ENCODE measurements at regions not wholly inside any gene's neighbourhood (a gene's known extent, or its start where the extent isn't known, plus 50 kb on each side); places are given as distances from the start of the nearest gene placed in this dataset.
"Not testable (repeated sequence)": the region's sequence is repeated elsewhere in the genome, so short reads cannot be mapped to it uniquely, and the experiment has no call there.

- Mint-ChIP-seq H3K4me3 (no peak overlapping the region), H3K4me1 (ENCODE audit: low read depth) (no peaks in the 10 kb centered on the region), H3K36me3 (ENCODE audit: low read depth) (no peaks in the 10 kb centered on the region), H3K9me3 (no peaks in the 10 kb centered on the region), H3K27me3 (no peaks in the 10 kb centered on the region), H3K27ac (no peak overlapping the region)
Measured at GRCh38 chr16:80116711-80117110, 424.1 kb upstream of the DYNLRB2 start.

- Mint-ChIP-seq H3K27ac (no peak overlapping the region), H3K4me3 (no peak overlapping the region), H3K27me3 (no peaks in the 10 kb centered on the region), H3K36me3 (ENCODE audit: low read depth) (no peaks in the 10 kb centered on the region), H3K9me3 (no peaks in the 10 kb centered on the region), H3K4me1 (ENCODE audit: low read depth) (no peaks in the 10 kb centered on the region)
Measured at GRCh38 chr16:80114699-80115098, 426.1 kb upstream of the DYNLRB2 start.

GRCh38 chr16:80113873-80114574 lies 426.8 kb upstream of the DYNLRB2 start:
- Mint-ChIP-seq H3K4me1 (ENCODE audit: low read depth) (no peaks in the 10 kb centered on the region), H3K27me3 (no peaks in the 10 kb centered on the region), H3K36me3 (ENCODE audit: low read depth) (no peaks in the 10 kb centered on the region), H3K4me3 (no peak overlapping the region), H3K9me3 (no peaks in the 10 kb centered on the region), H3K27ac (no peak overlapping the region)

- Mint-ChIP-seq H3K4me1 (ENCODE audit: low read depth) (no peaks in the 10 kb centered on the region), H3K27me3 (peaks cover 8% of the 10 kb centered on the region), H3K9me3 (no peaks in the 10 kb centered on the region), H3K36me3 (ENCODE audit: low read depth) (no peaks in the 10 kb centered on the region), H3K4me3 (no peak overlapping the region), H3K27ac (no peak overlapping the region)
Measured at GRCh38 chr16:80109581-80109980, 431.2 kb upstream of the DYNLRB2 start.

GRCh38 chr16:80107900-80108299 lies 432.9 kb upstream of the DYNLRB2 start:
- no peaks in the 10 kb centered on the region for H3K4me1 Mint-ChIP-seq (ENCODE audit: low read depth)

GRCh38 chr16:80105751-80106150 lies 435.0 kb upstream of the DYNLRB2 start:
- peaks cover 12% of the 10 kb centered on the region for H3K27me3 Mint-ChIP-seq

More at GRCh38 chr16:80107900-80108299, 432.9 kb upstream of the DYNLRB2 start:
- Mint-ChIP-seq H3K27me3 (peaks cover 8% of the 10 kb centered on the region), H3K4me3 (no peak overlapping the region), H3K27ac (no peak overlapping the region), H3K9me3 (no peaks in the 10 kb centered on the region), H3K36me3 (ENCODE audit: low read depth) (no peaks in the 10 kb centered on the region)

GRCh38 chr16:80105160-80105559 lies 435.6 kb upstream of the DYNLRB2 start:
- H3K4me1 Mint-ChIP-seq (ENCODE audit: low read depth), result no peaks in the 10 kb centered on the region
- H3K27me3 Mint-ChIP-seq, result peaks cover 12% of the 10 kb centered on the region
- H3K9me3 Mint-ChIP-seq, result peaks cover 5% of the 10 kb centered on the region
- no peak overlapping the region for H3K27ac Mint-ChIP-seq
- no peak overlapping the region for H3K4me3 Mint-ChIP-seq
- no peaks in the 10 kb centered on the region for H3K36me3 Mint-ChIP-seq (ENCODE audit: low read depth)

More at GRCh38 chr16:80105751-80106150, 435.0 kb upstream of the DYNLRB2 start:
- no peaks in the 10 kb centered on the region for H3K36me3 Mint-ChIP-seq (ENCODE audit: low read depth)
- H3K4me1 Mint-ChIP-seq (ENCODE audit: low read depth), result no peaks in the 10 kb centered on the region
- H3K4me3 Mint-ChIP-seq, result no peak overlapping the region
- peaks cover 5% of the 10 kb centered on the region for H3K9me3 Mint-ChIP-seq
- H3K27ac Mint-ChIP-seq, result no peak overlapping the region

- Mint-ChIP-seq H3K27ac (no peak overlapping the region), H3K36me3 (ENCODE audit: low read depth) (no peaks in the 10 kb centered on the region), H3K27me3 (peaks cover 12% of the 10 kb centered on the region), H3K4me3 (no peak overlapping the region), H3K4me1 (ENCODE audit: low read depth) (no peaks in the 10 kb centered on the region), H3K9me3 (peaks cover 5% of the 10 kb centered on the region)
Measured at GRCh38 chr16:80104401-80104800, 436.4 kb upstream of the DYNLRB2 start.

GRCh38 chr16:80103463-80103862 lies 437.3 kb upstream of the DYNLRB2 start:
- Mint-ChIP-seq H3K4me3 (no peak overlapping the region), H3K36me3 (ENCODE audit: low read depth) (no peaks in the 10 kb centered on the region), H3K4me1 (ENCODE audit: low read depth) (no peaks in the 10 kb centered on the region)

GRCh38 chr16:80100846-80101451 lies 439.8 kb upstream of the DYNLRB2 start:
- H3K27me3 Mint-ChIP-seq, result peaks cover 12% of the 10 kb centered on the region
- H3K27ac Mint-ChIP-seq, result no peak overlapping the region
- no peaks in the 10 kb centered on the region for H3K36me3 Mint-ChIP-seq (ENCODE audit: low read depth)
- H3K4me3 Mint-ChIP-seq, result no peak overlapping the region
- H3K9me3 Mint-ChIP-seq, result peaks cover 18% of the 10 kb centered on the region
- no peaks in the 10 kb centered on the region for H3K4me1 Mint-ChIP-seq (ENCODE audit: low read depth)

More at GRCh38 chr16:80103463-80103862, 437.3 kb upstream of the DYNLRB2 start:
- Mint-ChIP-seq H3K9me3 (peaks cover 10% of the 10 kb centered on the region), H3K27me3 (peaks cover 12% of the 10 kb centered on the region), H3K27ac (no peak overlapping the region)

GRCh38 chr16:80100186-80100585 lies 440.6 kb upstream of the DYNLRB2 start:
- no peak overlapping the region for H3K4me3 Mint-ChIP-seq
- no peak overlapping the region for H3K27ac Mint-ChIP-seq

GRCh38 chr16:80097098-80097497 lies 443.7 kb upstream of the DYNLRB2 start:
- Mint-ChIP-seq H3K27me3 (peaks cover 12% of the 10 kb centered on the region), H3K4me3 (no peak overlapping the region), H3K36me3 (ENCODE audit: low read depth) (no peaks in the 10 kb centered on the region), H3K27ac (no peak overlapping the region), H3K9me3 (peaks cover 17% of the 10 kb centered on the region), H3K4me1 (ENCODE audit: low read depth) (no peaks in the 10 kb centered on the region)

More at GRCh38 chr16:80100186-80100585, 440.6 kb upstream of the DYNLRB2 start:
- Mint-ChIP-seq H3K27me3 (peaks cover 12% of the 10 kb centered on the region), H3K9me3 (peaks cover 18% of the 10 kb centered on the region), H3K36me3 (ENCODE audit: low read depth) (no peaks in the 10 kb centered on the region), H3K4me1 (ENCODE audit: low read depth) (no peaks in the 10 kb centered on the region)

- Mint-ChIP-seq H3K27me3 (peaks cover 7% of the 10 kb centered on the region), H3K4me3 (no peak overlapping the region), H3K9me3 (peaks cover 7% of the 10 kb centered on the region), H3K4me1 (ENCODE audit: low read depth) (no peaks in the 10 kb centered on the region), H3K27ac (no peak overlapping the region), H3K36me3 (ENCODE audit: low read depth) (no peaks in the 10 kb centered on the region)
Measured at GRCh38 chr16:80092681-80093080, 448.1 kb upstream of the DYNLRB2 start.

- not testable (repeated sequence) for H3K4me3 Mint-ChIP-seq; H3K27me3 Mint-ChIP-seq; H3K27ac Mint-ChIP-seq; H3K9me3 Mint-ChIP-seq; H3K36me3 Mint-ChIP-seq (ENCODE audit: low read depth); H3K4me1 Mint-ChIP-seq (ENCODE audit: low read depth)
Measured at GRCh38 chr16:80091453-80091852, 449.3 kb upstream of the DYNLRB2 start.

- no peaks in the 10 kb centered on the region for H3K27me3 Mint-ChIP-seq
- no peaks in the 10 kb centered on the region for H3K4me1 Mint-ChIP-seq (ENCODE audit: low read depth)
- no peak overlapping the region for H3K27ac Mint-ChIP-seq
- no peak overlapping the region for H3K4me3 Mint-ChIP-seq
- no peaks in the 10 kb centered on the region for H3K36me3 Mint-ChIP-seq (ENCODE audit: low read depth)
- no peaks in the 10 kb centered on the region for H3K9me3 Mint-ChIP-seq
Measured at GRCh38 chr16:80085606-80086005, 455.2 kb upstream of the DYNLRB2 start.

GRCh38 chr16:80084614-80085013 lies 456.2 kb upstream of the DYNLRB2 start:
- Mint-ChIP-seq H3K36me3 (ENCODE audit: low read depth) (no peaks in the 10 kb centered on the region), H3K4me3 (no peak overlapping the region), H3K9me3 (no peaks in the 10 kb centered on the region), H3K27ac (no peak overlapping the region), H3K27me3 (no peaks in the 10 kb centered on the region), H3K4me1 (ENCODE audit: low read depth) (no peaks in the 10 kb centered on the region)
